Coronary artery (tissue), 2 donors: ENCODE measurements at regions not wholly inside any gene's neighbourhood (a gene's known extent, or its start where the extent isn't known, plus 50 kb on each side); places are given as distances from the start of the nearest gene placed in this dataset.

Experiments used
- DNase-seq: peaks from one replicate; pipeline ENCODE4 v3.0.0-alpha.2; 2017; ENCODE audit warnings: low spot score
- H3K27ac ChIP-seq, 2 donors: fragments of 200-600 bp; sonication (generic); one replicate each; pipeline ENCODE4 v1.5.1; 2016 to 2019
- H3K4me3 ChIP-seq: fragments of 200-600 bp; sonication (generic); 2 replicates; pipeline ENCODE4 v1.5.1; 2016; ENCODE audit warnings: mild to moderate bottlenecking, moderate library complexity
- CTCF ChIP-seq: fragments of 200-600 bp; sonication (generic); IDR thresholded peaks from one replicate; pipeline ENCODE4 v1.5.1; 2019; ENCODE audit warnings: antibody characterized with exemption

DNA sequence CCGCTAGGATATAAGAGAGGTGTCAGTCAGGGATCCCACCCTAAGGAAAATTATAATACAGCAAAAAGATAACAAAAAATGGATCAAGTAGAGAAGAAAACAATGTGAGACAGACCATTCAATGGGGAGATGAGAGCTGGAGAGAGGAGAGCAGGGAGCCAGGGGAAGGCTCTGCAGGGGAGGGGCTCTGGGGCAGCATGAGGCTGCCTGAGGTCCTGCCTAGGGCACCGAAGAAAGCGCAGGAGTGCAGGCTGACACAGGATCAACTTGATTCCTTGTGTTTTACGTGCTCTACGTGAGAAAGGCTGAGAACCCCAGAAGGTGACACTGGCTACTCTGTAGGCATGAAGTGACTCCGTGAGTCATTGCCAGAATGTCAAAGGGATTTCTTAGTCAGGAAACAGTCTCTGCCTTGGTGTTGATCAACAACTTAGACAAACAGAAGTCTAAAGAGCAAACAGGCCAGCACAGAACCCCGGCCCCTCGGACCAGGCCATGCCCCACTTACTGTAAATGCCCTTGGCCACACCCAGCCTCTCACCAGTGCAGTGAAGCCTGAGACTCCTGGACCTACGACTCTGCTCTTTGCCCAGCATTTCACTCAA is 290.1 kb upstream of the PRDM1 start:
- H3K27ac ChIP-seq, result no peak overlapping the region
- TF ChIP-seq CTCF, result no peak
- no peak for DNase-seq
- H3K4me3 ChIP-seq, result no peak overlapping the region

DNA sequence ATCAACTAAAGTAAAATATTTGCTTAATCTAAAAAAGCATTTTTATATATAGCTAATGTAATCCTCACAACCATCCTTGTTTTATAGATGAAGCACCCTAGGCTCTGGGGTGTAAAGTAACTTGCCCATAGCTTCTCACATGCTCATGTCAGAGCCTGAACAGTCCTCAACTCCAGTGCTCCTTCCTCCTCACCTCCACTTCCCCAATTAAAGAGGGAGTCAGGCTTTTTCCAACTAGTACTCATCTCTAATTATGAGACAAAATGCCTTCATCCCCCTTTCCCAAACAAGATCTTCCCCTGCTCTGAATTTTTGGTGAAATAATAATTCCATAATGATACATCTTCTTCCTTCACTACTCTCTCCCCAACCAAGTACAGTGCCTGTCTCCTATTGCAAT is 290.8 kb upstream of the PRDM1 start:
- TF ChIP-seq CTCF, result no peak
- Histone ChIP-seq H3K27ac (no peak overlapping the region), H3K4me3 (no peak overlapping the region)
- DNase-seq, result no peak

- Histone ChIP-seq H3K4me3 (no peak overlapping the region), H3K27ac (no peak overlapping the region)
- no peak for DNase-seq
- TF ChIP-seq CTCF, result no peak
These were observed 291.3 kb upstream of the PRDM1 start for GRCh38 chr6:105794870-105795269.

DNA sequence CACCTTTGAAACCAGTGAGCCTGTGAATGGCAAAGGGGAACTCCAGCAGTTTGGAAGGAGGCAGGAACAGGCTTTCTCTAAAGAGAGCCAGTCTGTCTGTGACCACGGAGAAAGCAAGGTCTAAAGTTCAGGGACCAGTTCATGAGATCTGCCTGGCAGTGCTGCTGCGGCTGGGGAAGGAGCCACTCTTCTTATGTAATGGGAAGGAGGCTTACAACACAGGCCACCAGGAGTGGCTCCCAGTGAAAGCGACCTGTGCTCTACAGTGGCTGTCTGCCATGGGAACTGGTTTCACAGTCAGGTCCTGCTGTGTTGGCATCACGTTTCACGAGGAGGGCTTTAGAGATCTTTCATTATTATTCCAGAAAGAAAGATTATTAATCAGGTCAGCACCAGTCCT is 291.9 kb upstream of the PRDM1 start:
- H3K4me3 ChIP-seq, result no peak overlapping the region
- no peak overlapping the region for H3K27ac ChIP-seq
- DNase-seq, result no peak
- TF ChIP-seq CTCF, result no peak

- no peak overlapping the region for H3K4me3 ChIP-seq
- DNase-seq, result no peak
- no peak overlapping the region for H3K27ac ChIP-seq
- TF ChIP-seq CTCF, result no peak
These were observed 293.0 kb upstream of the PRDM1 start for GRCh38 chr6:105793130-105793529.

DNA sequence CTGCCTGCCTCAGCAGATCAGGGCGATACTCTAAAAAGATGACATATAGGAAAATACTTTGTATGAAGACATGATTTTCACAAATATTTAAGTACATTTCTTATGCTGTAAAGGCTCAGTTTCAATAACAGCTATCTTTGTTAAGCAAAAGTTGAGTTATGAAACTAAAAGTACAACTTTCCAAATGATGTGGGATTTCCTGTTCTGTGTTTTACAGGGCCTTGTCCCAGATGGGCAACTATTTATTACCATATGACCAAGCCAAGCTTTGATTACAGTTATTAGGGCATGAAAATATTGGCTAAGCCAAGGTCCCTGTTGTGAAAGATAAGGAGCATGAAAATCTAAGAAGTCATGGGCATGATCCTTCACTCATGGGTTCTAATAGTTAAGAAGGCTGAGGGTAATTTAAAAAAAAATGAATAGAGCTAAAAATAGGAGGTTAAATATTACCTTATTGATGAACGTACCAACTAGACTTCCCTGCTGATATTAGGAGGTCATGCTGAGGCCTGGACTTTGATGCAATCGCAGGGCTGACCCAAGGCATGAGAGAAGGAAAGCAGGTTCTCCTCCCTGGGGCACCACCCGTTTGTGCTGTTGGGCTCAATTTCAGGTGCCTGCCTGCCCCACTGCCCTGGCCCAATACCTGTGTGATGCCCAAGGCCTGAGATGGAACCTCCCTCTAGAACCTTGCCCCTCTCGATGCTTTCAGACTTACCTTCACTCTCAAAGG is 294.4 kb upstream of the PRDM1 start:
- no peak overlapping the region for H3K4me3 ChIP-seq
- DNase-seq, result no peak
- TF ChIP-seq CTCF, result no peak
- no peak overlapping the region for H3K27ac ChIP-seq

GRCh38 chr6:105791179-105791578 is 295.0 kb upstream of the PRDM1 start:
- no peak overlapping the region for H3K27ac ChIP-seq
- no peak for DNase-seq
- TF ChIP-seq CTCF, result no peak
- no peak overlapping the region for H3K4me3 ChIP-seq
